Trophoblast cell (in vitro differentiated cells and primary cell): ENCODE measurements at regions not wholly inside any gene's neighbourhood (a gene's known extent, or its start where the extent isn't known, plus 50 kb on each side); places are given as distances from the start of the nearest gene placed in this dataset.
"Not testable (repeated sequence)": the region's sequence is repeated elsewhere in the genome, so short reads cannot be mapped to it uniquely, and the experiment has no call there.

Source experiments
- DNase-seq, 2 donors: peaks; one replicate each; pipeline ENCODE4 v3.0.0-alpha.2; 2016
- H2AFZ ChIP-seq: 2 replicates; pipeline ENCODE4 v1.6.1; 2013; ENCODE audit warnings: low read length, moderate library complexity, mild to moderate bottlenecking; ENCODE audit not compliant: insufficient read depth, poor library complexity
- H2AK5ac ChIP-seq: 2 replicates; pipeline ENCODE4 v1.6.1; 2013; ENCODE audit warnings: mild to moderate bottlenecking, low read length
- H2BK120ac ChIP-seq: 2 replicates; pipeline ENCODE4 v1.6.1; 2013; ENCODE audit warnings: low read length, mild to moderate bottlenecking, moderate library complexity; ENCODE audit not compliant: insufficient read depth, poor library complexity
- H2BK12ac ChIP-seq: 2 replicates; pipeline ENCODE4 v1.6.1; 2013; ENCODE audit warnings: mild to moderate bottlenecking, low read length, moderate library complexity
- H2BK5ac ChIP-seq: 2 replicates; pipeline ENCODE4 v1.6.1; 2013; ENCODE audit warnings: low read length, low read depth, moderate library complexity, mild to moderate bottlenecking; ENCODE audit not compliant: poor library complexity
- H3K14ac ChIP-seq: 2 replicates; pipeline ENCODE4 v1.6.1; 2013; ENCODE audit warnings: mild to moderate bottlenecking, low read length
- H3K18ac ChIP-seq: 2 replicates; pipeline ENCODE4 v1.6.1; 2013; ENCODE audit warnings: mild to moderate bottlenecking, low read length
- H3K23ac ChIP-seq: 2 replicates; pipeline ENCODE4 v1.6.1; 2013; ENCODE audit warnings: low read length
- H3K27ac ChIP-seq: 2 replicates; pipeline ENCODE4 v1.5.1; 2013; ENCODE audit warnings: low read depth, mild to moderate bottlenecking, inconsistent platforms, low read length, moderate library complexity
- H3K27me3 ChIP-seq: 2 replicates; pipeline ENCODE4 v1.6.1; 2013; ENCODE audit warnings: inconsistent platforms, mild to moderate bottlenecking, low read length, moderate library complexity; ENCODE audit not compliant: insufficient read depth
- H3K36me3 ChIP-seq, 2 experiments: 1 replicate in 1 of 2; 2 replicates in 1 of 2; pipeline ENCODE4 v1.6.1; 2013; ENCODE audit warnings: low read length in 2 of 2, mild to moderate bottlenecking in 2 of 2, moderate library complexity in 1 of 2; ENCODE audit not compliant: insufficient read depth in 2 of 2, control insufficient read depth in 1 of 2
- H3K4ac ChIP-seq: 2 replicates; pipeline ENCODE4 v1.6.1; 2013; ENCODE audit warnings: low read depth, mild to moderate bottlenecking, low read length, moderate library complexity
- H3K4me1 ChIP-seq, 2 experiments: 1 replicate in 1 of 2; 2 replicates in 1 of 2; pipeline ENCODE4 v1.6.1; 2013; ENCODE audit warnings: low read length in 2 of 2, mild to moderate bottlenecking in 2 of 2, moderate library complexity in 1 of 2; ENCODE audit not compliant: insufficient read depth in 2 of 2, control insufficient read depth in 1 of 2
- H3K4me2 ChIP-seq: 2 replicates; pipeline ENCODE4 v1.6.1; 2013; ENCODE audit warnings: inconsistent platforms, mild to moderate bottlenecking, low read length, moderate library complexity
- H3K4me3 ChIP-seq: 2 replicates; pipeline ENCODE4 v1.5.1; 2013; ENCODE audit warnings: mild to moderate bottlenecking, low read depth, low read length, inconsistent platforms
- H3K79me1 ChIP-seq: one replicate; pipeline ENCODE4 v1.6.1; 2013; ENCODE audit warnings: low read length
- H3K79me2 ChIP-seq: 2 replicates; pipeline ENCODE4 v1.6.1; 2013; ENCODE audit warnings: low read length, mild to moderate bottlenecking; ENCODE audit not compliant: control insufficient read depth, insufficient read depth, poor library complexity
- H3K9ac ChIP-seq: 2 replicates; pipeline ENCODE4 v1.6.1; 2013; ENCODE audit warnings: mild to moderate bottlenecking, low read length
- H3K9me3 ChIP-seq: 2 replicates; pipeline ENCODE4 v1.6.1; 2013; ENCODE audit warnings: low read depth, mild to moderate bottlenecking, control low read depth, inconsistent platforms, low read length; ENCODE audit not compliant: insufficient read depth
- H4K12ac ChIP-seq: 2 replicates; pipeline ENCODE4 v1.6.1; 2013; ENCODE audit warnings: low read depth, mild to moderate bottlenecking, low read length, moderate library complexity
- H4K8ac ChIP-seq: 2 replicates; pipeline ENCODE4 v1.6.1; 2013; ENCODE audit warnings: low read depth, mild to moderate bottlenecking, low read length, moderate library complexity
- H4K91ac ChIP-seq: one replicate; pipeline ENCODE4 v1.6.1; 2013; ENCODE audit warnings: low read depth, mild to moderate bottlenecking, low read length, moderate library complexity
- WGBS: extraction: QIAGEN DNeasy Blood & Tissue Kit; methylation state at CpG from one replicate; pipeline ENCODE4 v1.1.7; 2013; ENCODE audit warnings: missing lambda C conversion rate; ENCODE audit not compliant: insufficient read length, insufficient coverage; ENCODE audit errors: extremely low coverage; 5-methylcytosine and 5-hydroxymethylcytosine counted together

DNA sequence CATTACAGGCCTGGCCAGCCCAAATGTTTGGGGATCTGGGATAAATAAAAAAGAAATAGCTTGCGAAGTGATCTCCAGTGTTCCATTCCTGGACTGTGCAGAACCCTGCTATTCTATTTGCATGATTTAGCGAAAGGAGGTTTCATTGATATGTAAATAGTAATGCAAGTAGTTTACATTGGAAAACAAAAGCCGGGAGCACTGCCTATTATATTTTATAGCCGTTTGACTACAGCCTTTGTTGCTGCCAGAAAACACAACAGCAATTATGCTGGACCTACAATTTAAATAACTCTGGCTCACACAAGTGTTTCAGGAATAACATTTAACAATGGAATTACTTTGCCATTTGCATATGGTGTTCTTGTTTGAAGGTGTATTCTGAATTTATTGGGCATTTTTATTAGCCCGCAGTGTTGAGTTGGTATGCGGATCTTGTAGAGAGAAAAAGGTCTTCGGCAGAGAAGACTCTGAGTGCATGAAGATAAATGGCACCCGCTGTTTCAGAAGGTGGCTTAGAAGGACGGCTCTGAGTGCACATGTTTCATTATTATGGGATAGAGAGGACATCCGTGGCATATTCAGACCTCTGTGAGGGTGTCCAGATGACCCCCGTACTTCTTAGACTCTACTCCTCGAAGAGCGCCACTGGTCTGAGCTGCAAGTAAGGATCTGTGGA, 315.0 kb downstream of the BRD1 start:
- no CpG with 5 or more reads among the region's 13 CpGs for WGBS

DNA sequence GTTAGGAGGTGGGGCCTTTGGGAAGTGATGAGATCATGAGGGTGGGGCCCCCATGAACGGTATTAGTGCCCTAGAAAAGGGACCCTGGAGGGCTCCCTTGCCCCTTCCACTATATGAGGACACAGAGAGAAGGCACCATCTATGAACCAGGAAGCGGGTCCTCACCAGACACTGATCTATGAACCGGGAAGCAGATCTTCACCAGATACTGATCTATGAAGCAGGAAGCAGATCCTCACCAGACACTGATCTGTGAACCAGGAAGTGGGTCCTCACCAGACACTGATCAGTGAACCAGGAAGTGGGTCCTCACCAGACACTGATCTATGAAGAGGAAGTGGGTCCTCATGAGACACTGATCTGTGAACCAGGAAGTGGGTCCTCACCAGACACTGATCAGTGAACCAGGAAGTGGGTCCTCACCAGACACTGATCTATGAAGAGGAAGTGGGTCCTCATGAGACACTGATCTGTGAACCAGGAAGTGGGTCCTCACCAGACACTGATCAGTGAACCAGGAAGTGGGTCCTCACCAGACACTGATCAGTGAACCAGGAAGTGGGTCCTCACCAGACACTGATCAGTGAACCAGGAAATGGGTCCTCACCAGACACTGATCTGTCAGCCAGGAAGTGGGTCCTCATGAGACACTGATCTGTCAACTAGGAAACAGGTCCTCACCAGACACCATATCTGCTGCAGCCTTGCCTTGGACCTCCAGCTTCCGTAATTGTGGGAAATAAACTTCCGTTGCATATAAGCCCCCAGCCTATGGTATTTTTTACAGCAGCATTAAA, 316.1 kb downstream of the BRD1 start:
- H4K12ac ChIP-seq: not testable (repeated sequence)

More for the DNA sequence above, 315.0 kb downstream of the BRD1 start:
- Histone ChIP-seq H3K79me2 (no peaks in the 10 kb centered on the region), H2AK5ac (no peak overlapping the region), H3K14ac (no peak overlapping the region), H3K27ac (no peak overlapping the region), H3K27me3 (no peaks in the 10 kb centered on the region), H2BK120ac (no peak overlapping the region), H2BK5ac (no peak overlapping the region), H3K4me3 (no peak overlapping the region), H3K9ac (no peak overlapping the region), H3K4ac (no peak overlapping the region), H3K4me1 (no peaks in the 10 kb centered on the region), H2AFZ (no peak overlapping the region), H3K18ac (no peak overlapping the region), H4K8ac (no peak overlapping the region), H2BK12ac (no peak overlapping the region), H3K79me1 (no peaks in the 10 kb centered on the region), H3K9me3 (peaks cover 6% of the 10 kb centered on the region), H3K36me3 (peaks cover 0 to 3% of the 10 kb centered on the region in 2 experiments), H3K23ac (no peak overlapping the region), H4K91ac (no peak overlapping the region), H4K12ac (no peak overlapping the region), H3K4me2 (no peak overlapping the region)
- DNase-seq: no peak

DNA sequence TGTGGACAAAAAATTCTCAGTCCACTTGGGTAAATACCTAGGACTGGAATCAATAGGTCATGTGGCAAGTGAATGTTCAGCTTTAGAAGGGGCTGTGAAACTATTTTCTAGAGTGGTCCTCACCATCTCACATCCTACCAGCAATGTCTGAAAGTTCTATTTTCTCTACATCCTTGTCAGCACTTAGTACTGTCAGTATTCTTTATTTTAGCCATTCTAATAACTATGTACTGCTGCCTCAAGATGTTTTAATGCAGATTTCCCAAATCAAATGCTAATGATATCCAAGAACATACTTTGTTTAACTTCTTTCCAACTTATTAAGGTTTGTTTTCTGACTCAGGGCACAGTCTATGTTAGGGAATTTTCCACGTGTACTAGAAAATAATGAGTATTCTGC, 317.0 kb downstream of the BRD1 start:
- H3K14ac ChIP-seq: no peak overlapping the region
- no peak overlapping the region for H2BK5ac ChIP-seq
- no peak overlapping the region for H3K4me2 ChIP-seq
- H3K4me1 ChIP-seq: no peaks in the 10 kb centered on the region
- H3K27ac ChIP-seq: no peak overlapping the region
- no peak overlapping the region for H3K18ac ChIP-seq
- no peak overlapping the region for H4K91ac ChIP-seq
- H3K4ac ChIP-seq: no peak overlapping the region
- no CpG with 5 or more reads among the region's 1 CpG for WGBS
- no peak overlapping the region for H3K4me3 ChIP-seq
- H3K23ac ChIP-seq: no peak overlapping the region
- H2AK5ac ChIP-seq: no peak overlapping the region
- H2BK120ac ChIP-seq: no peak overlapping the region
- H3K27me3 ChIP-seq: no peaks in the 10 kb centered on the region
- H3K79me2 ChIP-seq: no peaks in the 10 kb centered on the region
- H3K9ac ChIP-seq: no peak overlapping the region
- H3K36me3 ChIP-seq: peaks cover 0 to 3% of the 10 kb centered on the region in 2 experiments
- H2AFZ ChIP-seq: no peak overlapping the region
- DNase-seq: no peak
- H4K12ac ChIP-seq: no peak overlapping the region
- H2BK12ac ChIP-seq: no peak overlapping the region
- H3K9me3 ChIP-seq: peaks cover 6% of the 10 kb centered on the region
- H4K8ac ChIP-seq: no peak overlapping the region
- no peaks in the 10 kb centered on the region for H3K79me1 ChIP-seq

More for the DNA sequence above, 316.1 kb downstream of the BRD1 start:
- not testable (repeated sequence) for H3K14ac ChIP-seq, H3K4ac ChIP-seq, H3K27ac ChIP-seq, H3K79me2 ChIP-seq, H2AFZ ChIP-seq, H3K36me3 ChIP-seq, H3K27me3 ChIP-seq, H3K4me3 ChIP-seq, H3K23ac ChIP-seq, H3K18ac ChIP-seq, H3K4me1 ChIP-seq, H4K8ac ChIP-seq, H3K4me2 ChIP-seq, H3K79me1 ChIP-seq, H2BK12ac ChIP-seq, H3K9ac ChIP-seq, H2BK5ac ChIP-seq, H2BK120ac ChIP-seq, H4K91ac ChIP-seq, H3K9me3 ChIP-seq, DNase-seq, H2AK5ac ChIP-seq
- WGBS: no CpG with 5 or more reads among the region's 5 CpGs

DNA sequence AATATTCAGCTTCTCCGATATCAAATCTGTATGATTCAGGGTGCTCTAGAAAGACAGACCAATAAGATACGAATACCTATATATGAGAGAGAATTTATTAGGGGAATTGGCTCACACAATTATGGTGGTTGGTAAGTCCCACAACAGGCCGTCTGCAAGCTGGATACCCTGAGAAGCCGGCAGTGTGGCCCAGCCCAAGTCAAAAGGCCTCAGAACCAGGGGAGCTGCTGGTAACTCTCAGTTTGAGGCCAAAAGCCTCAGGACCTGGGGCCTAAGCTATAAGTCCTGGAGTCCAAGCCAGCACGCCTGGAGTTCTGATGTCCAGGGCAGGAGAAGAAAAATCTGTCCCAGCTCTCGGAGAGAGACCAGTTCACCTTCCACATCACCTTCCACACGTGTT, 318.7 kb downstream of the BRD1 start:
- peaks cover 0 to 3% of the 10 kb centered on the region in 2 experiments for H3K36me3 ChIP-seq
- no peak overlapping the region for H3K14ac ChIP-seq
- no peak overlapping the region for H3K4me3 ChIP-seq
- H3K4me2 ChIP-seq: no peak overlapping the region
- no CpG with 5 or more reads among the region's 7 CpGs for WGBS
- H3K9me3 ChIP-seq: peaks cover 2% of the 10 kb centered on the region
- no peak overlapping the region for H2BK5ac ChIP-seq
- DNase-seq: no peak
- no peak overlapping the region for H2BK120ac ChIP-seq
- H2AFZ ChIP-seq: no peak overlapping the region
- H3K18ac ChIP-seq: no peak overlapping the region
- H4K8ac ChIP-seq: no peak overlapping the region
- H3K4me1 ChIP-seq: peaks cover under 1 to 3% of the 10 kb centered on the region in 2 experiments
- H2BK12ac ChIP-seq: no peak overlapping the region
- no peak overlapping the region for H3K23ac ChIP-seq
- no peaks in the 10 kb centered on the region for H3K79me1 ChIP-seq
- no peak overlapping the region for H4K91ac ChIP-seq
- no peaks in the 10 kb centered on the region for H3K27me3 ChIP-seq
- H3K27ac ChIP-seq: no peak overlapping the region
- no peaks in the 10 kb centered on the region for H3K79me2 ChIP-seq
- no peak overlapping the region for H3K9ac ChIP-seq
- no peak overlapping the region for H3K4ac ChIP-seq
- no peak overlapping the region for H4K12ac ChIP-seq
- no peak overlapping the region for H2AK5ac ChIP-seq
